ENCODE measurements at regions not wholly inside any gene's neighbourhood (a gene's known extent, or its start where the extent isn't known, plus 50 kb on each side); places are given as distances from the start of the nearest gene placed in this dataset.

DNA sequence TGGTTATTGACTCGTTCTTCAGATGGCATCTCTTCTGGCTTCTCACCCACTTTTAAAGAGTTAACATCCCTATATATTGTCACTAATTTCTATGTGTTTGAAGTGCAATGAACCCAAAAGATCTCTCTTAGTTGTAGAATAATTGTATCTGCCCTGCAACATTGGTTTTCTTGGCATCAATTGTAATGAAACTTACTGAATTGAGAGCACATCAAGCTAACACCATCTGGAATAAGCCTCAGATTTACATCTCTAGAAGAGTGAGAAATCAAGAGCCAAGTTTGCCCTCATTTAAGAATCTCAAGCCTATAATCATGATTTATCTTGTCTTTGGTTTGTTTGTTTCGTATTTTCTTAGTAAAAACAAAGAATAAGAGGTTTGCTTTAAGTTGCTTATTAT, 372.6 kb upstream of the LRRC7 start:
- no peak overlapping the region for H3K4me3 ChIP-seq
- whole genome bisulfite sequencing, 2 donors: 70 to 80% methylated on average over 2 of the region's 2 CpGs
- TF ChIP-seq POLR2AphosphoS5 (IDR thresholded peaks at IDR 0.05): no peak
- TF ChIP-seq EP300 (IDR thresholded peaks at IDR 0.05): no peak
- TF ChIP-seq, protein P1, sequence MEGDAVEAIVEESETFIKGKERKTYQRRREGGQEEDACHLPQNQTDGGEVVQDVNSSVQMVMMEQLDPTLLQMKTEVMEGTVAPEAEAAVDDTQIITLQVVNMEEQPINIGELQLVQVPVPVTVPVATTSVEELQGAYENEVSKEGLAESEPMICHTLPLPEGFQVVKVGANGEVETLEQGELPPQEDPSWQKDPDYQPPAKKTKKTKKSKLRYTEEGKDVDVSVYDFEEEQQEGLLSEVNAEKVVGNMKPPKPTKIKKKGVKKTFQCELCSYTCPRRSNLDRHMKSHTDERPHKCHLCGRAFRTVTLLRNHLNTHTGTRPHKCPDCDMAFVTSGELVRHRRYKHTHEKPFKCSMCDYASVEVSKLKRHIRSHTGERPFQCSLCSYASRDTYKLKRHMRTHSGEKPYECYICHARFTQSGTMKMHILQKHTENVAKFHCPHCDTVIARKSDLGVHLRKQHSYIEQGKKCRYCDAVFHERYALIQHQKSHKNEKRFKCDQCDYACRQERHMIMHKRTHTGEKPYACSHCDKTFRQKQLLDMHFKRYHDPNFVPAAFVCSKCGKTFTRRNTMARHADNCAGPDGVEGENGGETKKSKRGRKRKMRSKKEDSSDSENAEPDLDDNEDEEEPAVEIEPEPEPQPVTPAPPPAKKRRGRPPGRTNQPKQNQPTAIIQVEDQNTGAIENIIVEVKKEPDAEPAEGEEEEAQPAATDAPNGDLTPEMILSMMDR (IDR thresholded peaks at IDR 0.05): no peak
- no peak for TF ChIP-seq POLR2A (IDR thresholded peaks at IDR 0.05)
- no peaks in the 10 kb centered on the region for H3K4me1 ChIP-seq
- DNase-seq: no peak
- no peaks in the 10 kb centered on the region for H3K36me3 ChIP-seq
- no peaks in the 10 kb centered on the region for H3K9me3 ChIP-seq
- no peaks in the 10 kb centered on the region for H3K27me3 ChIP-seq
- no peak for ATAC-seq (ENCODE audit: low FRiP score in 2 of 2)
- no peak overlapping the region for H3K27ac ChIP-seq

DNA sequence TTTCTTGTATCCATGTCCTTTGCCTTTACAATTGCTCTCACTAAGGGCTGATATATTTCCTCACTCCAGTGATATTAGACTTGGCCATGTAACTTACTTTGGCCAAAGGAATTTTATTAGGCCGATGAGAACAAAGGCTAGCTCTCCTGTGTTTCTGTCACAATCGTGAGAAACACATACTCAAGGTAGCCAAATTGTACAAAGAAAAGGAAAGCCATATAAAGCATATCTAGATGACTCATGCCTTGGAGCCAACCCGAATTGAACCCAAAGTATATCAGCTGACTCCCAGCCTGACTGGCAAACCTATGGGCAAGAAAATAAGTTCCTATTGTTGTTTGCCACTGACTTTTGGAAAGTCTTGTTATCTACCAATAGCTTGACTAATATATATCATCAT, 371.7 kb upstream of the LRRC7 start:
- Histone ChIP-seq H3K36me3 (no peaks in the 10 kb centered on the region), H3K9me3 (no peaks in the 10 kb centered on the region), H3K27ac (no peak overlapping the region), H3K4me1 (no peaks in the 10 kb centered on the region), H3K4me3 (no peak overlapping the region), H3K27me3 (no peaks in the 10 kb centered on the region)
- ATAC-seq (ENCODE audit: low FRiP score in 2 of 2) (no peak), DNase-seq (no peak)
- TF ChIP-seq, protein P1 (IDR thresholded peaks at IDR 0.05): no peak
- TF ChIP-seq EP300 (IDR thresholded peaks at IDR 0.05) (no peak), POLR2A (IDR thresholded peaks at IDR 0.05) (no peak), POLR2AphosphoS5 (IDR thresholded peaks at IDR 0.05) (no peak)
- WGBS, 2 donors: 76 to 84% methylated on average over 3 of the region's 3 CpGs

DNA sequence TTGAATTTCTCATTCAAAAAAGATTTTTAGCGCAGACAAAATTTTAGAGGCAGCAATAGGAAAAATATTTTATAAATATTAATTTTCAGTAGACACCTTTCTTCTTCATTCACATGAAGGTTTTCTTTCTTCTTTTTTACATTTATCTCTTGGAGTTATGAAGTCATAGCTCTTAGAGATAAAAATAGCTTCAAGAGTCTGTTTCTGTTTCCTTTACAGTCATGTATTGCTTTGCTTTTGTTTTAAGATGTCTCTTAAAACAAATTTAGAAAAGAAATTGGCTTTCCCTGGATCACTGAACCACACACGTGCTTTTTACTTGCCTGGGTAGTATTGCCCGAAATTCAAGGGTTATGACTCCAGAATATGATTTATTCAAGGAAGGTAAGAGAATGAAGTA, 369.9 kb upstream of the LRRC7 start:
- ATAC-seq (ENCODE audit: low FRiP score in 2 of 2) (no peak), DNase-seq (no peak)
- Histone ChIP-seq H3K4me1 (no peaks in the 10 kb centered on the region), H3K4me3 (no peak overlapping the region), H3K27ac (no peak overlapping the region), H3K36me3 (no peaks in the 10 kb centered on the region), H3K9me3 (no peaks in the 10 kb centered on the region), H3K27me3 (no peaks in the 10 kb centered on the region)
- TF ChIP-seq POLR2AphosphoS5 (IDR thresholded peaks at IDR 0.05) (no peak), EP300 (IDR thresholded peaks at IDR 0.05) (no peak), POLR2A (IDR thresholded peaks at IDR 0.05) (no peak)
- TF ChIP-seq, protein P1 (IDR thresholded peaks at IDR 0.05): no peak
- WGBS, 2 donors: 73% methylated on average over 3 of the region's 3 CpGs

DNA sequence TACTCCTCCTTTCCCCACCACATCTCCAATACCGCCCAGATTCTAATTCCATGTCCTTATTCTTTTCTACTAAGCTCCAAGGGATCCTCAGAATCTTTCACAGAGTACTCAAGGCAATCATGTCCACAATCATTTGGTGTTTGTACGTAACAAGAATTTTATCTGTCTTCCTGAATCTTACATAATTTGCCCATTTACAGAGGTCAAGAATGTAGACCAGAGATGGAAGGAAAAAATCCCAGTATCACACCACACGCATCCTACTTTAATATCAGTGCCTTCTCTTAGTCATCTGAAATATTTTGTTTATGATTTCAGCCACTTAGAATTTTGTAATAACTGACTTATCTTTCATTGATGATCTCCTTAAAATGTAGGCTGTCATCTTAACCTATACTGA, 366.0 kb upstream of the LRRC7 start:
- Histone ChIP-seq H3K27me3 (no peaks in the 10 kb centered on the region), H3K4me3 (no peak overlapping the region), H3K27ac (no peak overlapping the region), H3K36me3 (no peaks in the 10 kb centered on the region), H3K9me3 (peaks cover 0 to 7% (median 0%) of the 10 kb centered on the region in 4 donors), H3K4me1 (no peaks in the 10 kb centered on the region)
- ATAC-seq (ENCODE audit: low FRiP score in 2 of 2) (no peak), DNase-seq (no peak)
- TF ChIP-seq POLR2AphosphoS5 (IDR thresholded peaks at IDR 0.05) (no peak), EP300 (IDR thresholded peaks at IDR 0.05) (no peak), POLR2A (IDR thresholded peaks at IDR 0.05) (no peak)
- TF ChIP-seq, protein P1 (IDR thresholded peaks at IDR 0.05): no peak
- WGBS, 2 donors: 80 to 81% methylated on average over 3 of the region's 3 CpGs

DNA sequence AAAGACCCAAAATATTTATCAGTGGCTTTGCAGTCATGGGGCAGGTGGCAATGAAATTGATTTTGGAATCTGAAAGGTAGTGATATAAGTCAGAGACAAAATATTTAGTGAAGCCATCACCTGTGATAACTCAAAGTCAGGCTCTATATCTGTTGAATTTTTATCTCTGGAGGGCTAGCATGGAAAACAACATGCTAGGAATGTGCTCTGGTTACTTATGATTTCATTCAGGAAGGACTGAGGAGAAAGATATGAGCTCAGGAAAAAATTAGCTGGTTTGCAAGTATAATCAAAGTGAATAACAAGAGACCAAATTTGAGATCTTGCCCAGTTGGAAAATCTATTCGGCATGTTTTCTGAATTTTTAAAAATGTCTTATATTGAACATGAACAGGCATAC, 364.6 kb upstream of the LRRC7 start:
- ATAC-seq (ENCODE audit: low FRiP score in 2 of 2) (no peak), DNase-seq (no peak)
- Histone ChIP-seq H3K27ac (no peak overlapping the region), H3K27me3 (no peaks in the 10 kb centered on the region), H3K9me3 (peaks cover 0 to 7% (median 0%) of the 10 kb centered on the region in 4 donors), H3K4me1 (no peaks in the 10 kb centered on the region), H3K4me3 (no peak overlapping the region), H3K36me3 (no peaks in the 10 kb centered on the region)
- WGBS, 2 donors: 80 to 90% methylated on average over 1 of the region's 1 CpG
- TF ChIP-seq, protein P1 (IDR thresholded peaks at IDR 0.05): no peak
- TF ChIP-seq EP300 (IDR thresholded peaks at IDR 0.05): no peak
- no peak for TF ChIP-seq POLR2AphosphoS5 (IDR thresholded peaks at IDR 0.05)
- TF ChIP-seq POLR2A (IDR thresholded peaks at IDR 0.05): no peak
